HG03457 (cell line): ENCODE measurements at regions not wholly inside any gene's neighbourhood (a gene's known extent, or its start where the extent isn't known, plus 50 kb on each side); places are given as distances from the start of the nearest gene placed in this dataset.

ENCODE experiments used
- ATAC-seq: cut with Tn5 transposase; IDR thresholded peaks from one replicate; pipeline ENCODE4 v1.9.1; 2021; ENCODE audit warnings: moderate number of reproducible peaks; ENCODE audit not compliant: unreplicated experiment

- no peak for ATAC-seq
Observed at GRCh38 chr13:99620806-99621205, 119.5 kb downstream of the TM9SF2 start.

- no peak for ATAC-seq
Observed at GRCh38 chr13:99619207-99619606, 117.9 kb downstream of the TM9SF2 start.

- ATAC-seq: no peak
Observed at GRCh38 chr13:99617474-99618255, 116.4 kb downstream of the TM9SF2 start.

- ATAC-seq: no peak
Observed at GRCh38 chr13:99614465-99614885, 113.2 kb downstream of the TM9SF2 start.
